Erythroblast (primary cell): ENCODE measurements at regions not wholly inside any gene's neighbourhood (a gene's known extent, or its start where the extent isn't known, plus 50 kb on each side); places are given as distances from the start of the nearest gene placed in this dataset.

Experiments used
- GATA1 ChIP-seq: IDR thresholded peaks from 2 replicates; pipeline ENCODE4 v1.6.1; 2011; ENCODE audit warnings: low read depth, mild to moderate bottlenecking, control low read depth, low read length, moderate library complexity
- POLR2A ChIP-seq: IDR thresholded peaks from 2 replicates; pipeline ENCODE4 v1.6.1; 2011; ENCODE audit warnings: mild to moderate bottlenecking, low read length

- TF ChIP-seq POLR2A, result no peak
- TF ChIP-seq GATA1, result no peak
Observed at GRCh38 chr11:19441288-19441687, 200.5 kb upstream of the E2F8 start.
